ENCODE measurements at regions not wholly inside any gene's neighbourhood (a gene's known extent, or its start where the extent isn't known, plus 50 kb on each side); places are given as distances from the start of the nearest gene placed in this dataset.

- Histone ChIP-seq H3K27ac (no peak overlapping the region), H3K9ac (no peak overlapping the region), H3K79me2 (ENCODE audit: low read depth) (no peaks in the 10 kb centered on the region), H2AFZ (replicated peaks) (no peak overlapping the region), H3K4me3 (no peak overlapping the region), H3K4me1 (no peaks in the 10 kb centered on the region), H3K27me3 (no peaks in the 10 kb centered on the region), H3K4me2 (no peak overlapping the region), H3K36me3 (no peaks in the 10 kb centered on the region), H3F3A (ENCODE audit: low read depth) (no peaks in the 10 kb centered on the region), H4K20me1 (ENCODE audit: low read depth) (no peaks in the 10 kb centered on the region), H3K9me3 (ENCODE audit: low read depth) (no peaks in the 10 kb centered on the region)
- Mint-ChIP-seq H3K4me3 (no peak overlapping the region), H3K27ac (no peak overlapping the region), H3K36me3 (no peaks in the 10 kb centered on the region), H3K9me3 (no peaks in the 10 kb centered on the region), H3K4me1 (no peaks in the 10 kb centered on the region), H3K27me3 (ENCODE audit: insufficient read depth, low read depth) (peaks cover 2% of the 10 kb centered on the region)
- no peak for DNase-seq (ENCODE audit: low spot score)
- TF ChIP-seq EZH2 (IDR thresholded peaks at IDR 0.05): no peak
- TF ChIP-seq EZH2phosphoT487 (IDR thresholded peaks at IDR 0.05): no peak
- TF ChIP-seq CTCF (IDR thresholded peaks at IDR 0.05): no peak
Observed at GRCh38 chr5:86354664-86355063, 263.1 kb upstream of the COX7C start.

- no peak overlapping the region for H2AFZ ChIP-seq (replicated peaks)
- no peaks in the 10 kb centered on the region for H3K27me3 ChIP-seq
- Mint-ChIP-seq H3K36me3 (no peaks in the 10 kb centered on the region), H3K27ac (no peak overlapping the region), H3K4me1 (no peaks in the 10 kb centered on the region), H3K9me3 (no peaks in the 10 kb centered on the region), H3K27me3 (ENCODE audit: insufficient read depth, low read depth) (no peaks in the 10 kb centered on the region), H3K4me3 (no peak overlapping the region)
- no peak for DNase-seq (ENCODE audit: low spot score)
- no peak overlapping the region for H3K4me3 ChIP-seq
- no peak overlapping the region for H3K4me2 ChIP-seq
- H3K79me2 ChIP-seq (ENCODE audit: low read depth): no peaks in the 10 kb centered on the region
- no peak overlapping the region for H3K9ac ChIP-seq
- H3K27ac ChIP-seq: no peak overlapping the region
- no peaks in the 10 kb centered on the region for H4K20me1 ChIP-seq (ENCODE audit: low read depth)
- no peaks in the 10 kb centered on the region for H3K9me3 ChIP-seq (ENCODE audit: low read depth)
- H3K36me3 ChIP-seq: no peaks in the 10 kb centered on the region
- H3K4me1 ChIP-seq: no peaks in the 10 kb centered on the region
- TF ChIP-seq EZH2 (IDR thresholded peaks at IDR 0.05) (no peak), CTCF (IDR thresholded peaks at IDR 0.05) (no peak), EZH2phosphoT487 (IDR thresholded peaks at IDR 0.05) (no peak)
- H3F3A ChIP-seq (ENCODE audit: low read depth): no peaks in the 10 kb centered on the region
Observed at GRCh38 chr5:86360801-86361200, 256.9 kb upstream of the COX7C start.

DNA sequence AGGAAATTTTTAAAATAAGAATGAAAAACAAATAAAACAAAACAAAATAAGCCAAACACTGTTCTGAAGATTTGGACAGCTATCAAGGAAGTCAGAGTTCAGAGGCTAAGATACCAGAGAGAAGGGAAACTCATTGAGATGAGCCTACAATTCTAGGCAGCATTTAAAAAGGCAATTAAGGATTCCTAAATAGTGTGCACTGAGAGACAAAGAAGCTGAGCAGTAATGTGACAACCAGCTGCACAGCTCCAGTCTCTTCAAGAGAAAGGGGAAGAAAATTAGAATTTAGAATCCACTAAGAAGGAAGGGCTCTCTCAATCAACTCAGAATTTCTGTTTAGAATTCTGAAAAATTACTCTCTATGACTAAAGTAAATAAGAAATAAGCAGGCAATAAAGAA is 246.7 kb upstream of the COX7C start:
- Histone ChIP-seq H3K9ac (no peak overlapping the region), H3K27ac (peak overlapping the region; percentile 66), H3K9me3 (ENCODE audit: low read depth) (no peaks in the 10 kb centered on the region), H2AFZ (replicated peaks) (no peak overlapping the region), H3K4me1 (peaks cover 12% of the 10 kb centered on the region), H3K4me3 (no peak overlapping the region), H3K79me2 (ENCODE audit: low read depth) (no peaks in the 10 kb centered on the region), H3K4me2 (peak overlapping the region; percentile 58), H3K36me3 (no peaks in the 10 kb centered on the region), H3K27me3 (no peaks in the 10 kb centered on the region), H4K20me1 (ENCODE audit: low read depth) (no peaks in the 10 kb centered on the region), H3F3A (ENCODE audit: low read depth) (no peaks in the 10 kb centered on the region)
- Mint-ChIP-seq H3K4me1 (peaks cover 3% of the 10 kb centered on the region), H3K9me3 (peaks cover 17% of the 10 kb centered on the region), H3K36me3 (no peaks in the 10 kb centered on the region), H3K27me3 (ENCODE audit: insufficient read depth, low read depth) (no peaks in the 10 kb centered on the region), H3K4me3 (no peak overlapping the region), H3K27ac (no peak overlapping the region)
- TF ChIP-seq EZH2 (IDR thresholded peaks at IDR 0.05): no peak
- TF ChIP-seq CTCF (IDR thresholded peaks at IDR 0.05): no peak
- TF ChIP-seq EZH2phosphoT487 (IDR thresholded peaks at IDR 0.05): no peak
- peak; percentile 60 for DNase-seq (ENCODE audit: low spot score)

Data from neural progenitor cell (in vitro differentiated cells).